CD4-positive, CD25-positive, alpha-beta regulatory T cell (primary cell): ENCODE measurements at regions not wholly inside any gene's neighbourhood (a gene's known extent, or its start where the extent isn't known, plus 50 kb on each side); places are given as distances from the start of the nearest gene placed in this dataset.

ENCODE experiments used
- ATAC-seq, 2 donors: fragments of 150-1000 bp; cut with Tn5 transposase; one replicate each; pipeline ENCODE4 v1.10.0; 2021; ENCODE audit warnings: low read depth in 2 of 2, moderate number of reproducible peaks in 2 of 2, moderate library complexity in 1 of 2
- DNase-seq, 3 donors: peaks; one replicate each; pipeline versions ENCODE4 v3.0.0 to v3.0.0-alpha.2; 2012 to 2022; ENCODE audit warnings: mixed read lengths in 1 of 3
- H3K27ac ChIP-seq: one replicate; pipeline ENCODE4 v1.7.0; 2013; ENCODE audit warnings: mild to moderate bottlenecking, low read length; ENCODE audit not compliant: insufficient read depth, poor library complexity, severe bottlenecking
- H3K27me3 ChIP-seq: one replicate; pipeline ENCODE4 v1.7.0; 2013; ENCODE audit warnings: low read length; ENCODE audit not compliant: control insufficient read depth, insufficient read depth
- H3K36me3 ChIP-seq: one replicate; pipeline ENCODE4 v1.7.0; 2013; ENCODE audit warnings: mild to moderate bottlenecking, low read length, moderate library complexity; ENCODE audit not compliant: control insufficient read depth, insufficient read depth
- H3K4me1 ChIP-seq: 2 replicates; pipeline ENCODE4 v1.7.0; 2013; ENCODE audit warnings: mild to moderate bottlenecking, low read length; ENCODE audit not compliant: insufficient read depth, control insufficient read depth, poor library complexity, severe bottlenecking
- H3K4me3 ChIP-seq: one replicate; pipeline ENCODE4 v1.7.0; 2013; ENCODE audit warnings: low read depth, mild to moderate bottlenecking, low read length, moderate library complexity
- H3K9me3 ChIP-seq, 2 experiments: 1 replicate in 1 of 2; 2 replicates in 1 of 2; pipeline ENCODE4 v1.7.0; 2013; ENCODE audit warnings: low read length in 2 of 2, mild to moderate bottlenecking in 1 of 2, moderate library complexity in 1 of 2; ENCODE audit not compliant: control insufficient read depth in 2 of 2
- H3K27ac Mint-ChIP-seq, 3 donors: one replicate each; pipeline ENCODE4 v1.8.0; 2020 to 2022; ENCODE audit warnings: mild to moderate bottlenecking in 3 of 3, mixed read lengths in 3 of 3, moderate library complexity in 2 of 3
- H3K27me3 Mint-ChIP-seq: one replicate; pipeline ENCODE4 v1.8.0; 2022; ENCODE audit warnings: mild to moderate bottlenecking, mixed read lengths
- H3K36me3 Mint-ChIP-seq: one replicate; pipeline ENCODE4 v1.8.0; 2020; ENCODE audit warnings: mixed read lengths
- H3K4me1 Mint-ChIP-seq, 4 donors: one replicate each; pipeline ENCODE4 v1.8.0; 2020 to 2022; ENCODE audit warnings: mixed read lengths in 4 of 4, mild to moderate bottlenecking in 1 of 4
- H3K4me3 Mint-ChIP-seq, 4 donors: one replicate each; pipeline ENCODE4 v1.8.0; 2020 to 2022; ENCODE audit warnings: mild to moderate bottlenecking in 4 of 4, mixed read lengths in 4 of 4, moderate library complexity in 3 of 4
- H3K9me3 Mint-ChIP-seq, 7 donors: one replicate each; pipeline ENCODE4 v1.8.0; 2020 to 2022; ENCODE audit warnings: mixed read lengths in 7 of 7, mild to moderate bottlenecking in 3 of 7, moderate library complexity in 2 of 7

GRCh38 chr6:43900916-43901732, 131.1 kb downstream of the VEGFA start:
- Mint-ChIP-seq H3K27ac (no peak overlapping the region), H3K4me1 (no peaks in the 10 kb centered on the region), H3K36me3 (no peaks in the 10 kb centered on the region), H3K4me3 (no peak overlapping the region), H3K9me3 (peaks cover 0 to 4% (median 2%) of the 10 kb centered on the region in 7 donors), H3K27me3 (peaks cover 4% of the 10 kb centered on the region)
- no peak for DNase-seq
- no peaks in the 10 kb centered on the region for H3K36me3 ChIP-seq
- peaks cover 3% of the 10 kb centered on the region for H3K27me3 ChIP-seq
- no peak overlapping the region for H3K4me3 ChIP-seq
- H3K27ac ChIP-seq: no peak overlapping the region
- no peaks in the 10 kb centered on the region for H3K9me3 ChIP-seq
- ATAC-seq: no peak
- H3K4me1 ChIP-seq: no peaks in the 10 kb centered on the region

DNA sequence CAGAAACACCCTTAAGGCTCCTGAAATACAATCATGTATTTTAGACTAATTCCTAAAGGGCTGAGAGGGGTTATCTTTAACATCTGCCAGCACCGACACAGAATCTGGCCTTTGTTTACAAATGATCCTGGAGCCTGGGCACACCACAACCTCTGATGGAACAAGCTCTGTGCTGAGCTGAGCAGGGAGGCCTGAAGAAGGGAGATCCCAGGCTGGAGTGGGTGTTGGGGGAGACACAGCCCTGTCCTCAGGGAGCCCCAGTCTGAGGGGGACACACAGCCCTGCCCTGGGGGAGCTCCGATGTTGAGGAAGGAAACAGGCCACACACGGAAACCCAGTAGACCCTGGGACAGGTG, 130.5 kb downstream of the VEGFA start:
- Mint-ChIP-seq H3K4me3 (no peak overlapping the region), H3K27ac (no peak overlapping the region), H3K36me3 (no peaks in the 10 kb centered on the region), H3K9me3 (peaks cover 0 to 4% (median 2%) of the 10 kb centered on the region in 7 donors), H3K4me1 (no peaks in the 10 kb centered on the region), H3K27me3 (peaks cover 4% of the 10 kb centered on the region)
- Histone ChIP-seq H3K4me3 (no peak overlapping the region), H3K27ac (no peak overlapping the region), H3K27me3 (peaks cover 2% of the 10 kb centered on the region), H3K4me1 (no peaks in the 10 kb centered on the region), H3K9me3 (no peaks in the 10 kb centered on the region), H3K36me3 (no peaks in the 10 kb centered on the region)
- ATAC-seq (no peak), DNase-seq (no peak)

DNA sequence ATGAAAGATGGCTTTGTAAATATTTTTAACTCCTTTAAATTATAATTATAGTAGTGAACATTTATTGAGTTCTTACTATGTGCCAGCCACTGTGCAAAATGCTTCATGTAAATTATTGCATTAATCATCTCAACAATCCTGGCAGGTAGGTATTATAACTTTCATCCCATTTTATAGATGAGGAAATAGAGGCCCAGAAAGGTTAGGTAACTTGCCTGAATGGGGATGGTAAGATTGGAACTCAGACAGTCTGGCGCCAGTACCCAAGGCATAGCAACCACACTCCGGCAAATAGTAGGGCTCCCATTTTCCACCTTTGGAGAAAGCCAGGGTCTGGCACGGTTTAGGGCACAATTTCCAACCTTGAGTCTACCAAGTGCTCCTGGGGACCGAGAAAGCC, 129.8 kb downstream of the VEGFA start:
- ATAC-seq (no peak), DNase-seq (no peak)
- H3K9me3 ChIP-seq: no peaks in the 10 kb centered on the region
- H3K36me3 ChIP-seq: no peaks in the 10 kb centered on the region
- Mint-ChIP-seq H3K4me1 (no peaks in the 10 kb centered on the region), H3K9me3 (peaks cover 0 to 4% (median 2%) of the 10 kb centered on the region in 7 donors), H3K4me3 (no peak overlapping the region), H3K27ac (no peak overlapping the region), H3K36me3 (no peaks in the 10 kb centered on the region), H3K27me3 (peaks cover 4% of the 10 kb centered on the region)
- no peaks in the 10 kb centered on the region for H3K27me3 ChIP-seq
- H3K27ac ChIP-seq: no peak overlapping the region
- no peak overlapping the region for H3K4me3 ChIP-seq
- no peaks in the 10 kb centered on the region for H3K4me1 ChIP-seq

GRCh38 chr6:43898358-43899131, 128.5 kb downstream of the VEGFA start:
- Histone ChIP-seq H3K4me1 (no peaks in the 10 kb centered on the region), H3K36me3 (no peaks in the 10 kb centered on the region), H3K4me3 (no peak overlapping the region), H3K27me3 (no peaks in the 10 kb centered on the region), H3K27ac (no peak overlapping the region), H3K9me3 (no peaks in the 10 kb centered on the region)
- H3K9me3 Mint-ChIP-seq: peaks cover 0 to 4% (median 2%) of the 10 kb centered on the region in 7 donors
- no peak for ATAC-seq
- peaks cover 8% of the 10 kb centered on the region for H3K27me3 Mint-ChIP-seq
- no peak overlapping the region for H3K27ac Mint-ChIP-seq
- no peak for DNase-seq
- no peak overlapping the region for H3K4me3 Mint-ChIP-seq
- no peaks in the 10 kb centered on the region for H3K36me3 Mint-ChIP-seq
- H3K4me1 Mint-ChIP-seq: no peaks in the 10 kb centered on the region

DNA sequence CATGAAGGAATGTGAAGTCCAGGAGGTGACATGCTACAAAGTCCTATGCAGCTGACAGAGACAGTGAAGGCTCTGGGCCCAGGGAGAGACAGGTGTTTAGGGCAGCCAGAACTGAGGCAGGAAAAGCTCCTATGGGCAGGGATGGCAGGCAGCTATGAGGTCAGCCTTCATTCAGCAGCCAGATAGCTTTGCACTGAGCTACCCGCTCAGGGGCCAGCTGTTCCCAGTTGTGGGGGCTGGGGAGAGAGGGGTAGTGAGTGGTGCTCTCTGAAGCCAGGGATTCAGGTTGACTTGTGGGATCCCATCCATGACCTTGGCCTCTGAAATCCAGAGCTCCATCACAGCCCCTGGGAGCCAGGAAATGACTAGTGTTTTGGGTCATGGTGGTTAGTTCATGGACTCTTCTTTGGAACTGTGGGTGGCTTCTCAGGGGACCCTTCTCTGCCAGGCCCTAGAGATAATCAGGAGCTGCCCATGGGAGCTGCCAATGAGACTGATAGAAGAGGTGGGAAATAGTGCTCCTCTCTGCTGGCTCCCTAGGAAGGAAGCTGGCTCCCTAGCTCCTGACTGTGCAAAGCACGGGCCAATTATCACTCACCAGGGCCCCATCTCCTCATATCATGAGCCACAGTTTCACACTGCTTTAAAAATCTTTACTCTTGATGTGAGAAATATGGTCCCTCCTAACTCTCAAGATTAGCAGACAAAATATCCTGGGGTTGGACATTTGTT, 127.7 kb downstream of the VEGFA start:
- no peaks in the 10 kb centered on the region for H3K36me3 Mint-ChIP-seq
- H3K4me1 ChIP-seq: no peaks in the 10 kb centered on the region
- H3K27me3 ChIP-seq: no peaks in the 10 kb centered on the region
- no peaks in the 10 kb centered on the region for H3K9me3 ChIP-seq
- H3K36me3 ChIP-seq: no peaks in the 10 kb centered on the region
- no peak overlapping the region for H3K27ac Mint-ChIP-seq
- ATAC-seq: no peak
- DNase-seq: no peak
- H3K27me3 Mint-ChIP-seq: peaks cover 11% of the 10 kb centered on the region
- H3K4me3 ChIP-seq: no peak overlapping the region
- no peak overlapping the region for H3K4me3 Mint-ChIP-seq
- peaks cover 0 to 4% (median 2%) of the 10 kb centered on the region in 7 donors for H3K9me3 Mint-ChIP-seq
- no peak overlapping the region for H3K27ac ChIP-seq
- no peaks in the 10 kb centered on the region for H3K4me1 Mint-ChIP-seq

DNA sequence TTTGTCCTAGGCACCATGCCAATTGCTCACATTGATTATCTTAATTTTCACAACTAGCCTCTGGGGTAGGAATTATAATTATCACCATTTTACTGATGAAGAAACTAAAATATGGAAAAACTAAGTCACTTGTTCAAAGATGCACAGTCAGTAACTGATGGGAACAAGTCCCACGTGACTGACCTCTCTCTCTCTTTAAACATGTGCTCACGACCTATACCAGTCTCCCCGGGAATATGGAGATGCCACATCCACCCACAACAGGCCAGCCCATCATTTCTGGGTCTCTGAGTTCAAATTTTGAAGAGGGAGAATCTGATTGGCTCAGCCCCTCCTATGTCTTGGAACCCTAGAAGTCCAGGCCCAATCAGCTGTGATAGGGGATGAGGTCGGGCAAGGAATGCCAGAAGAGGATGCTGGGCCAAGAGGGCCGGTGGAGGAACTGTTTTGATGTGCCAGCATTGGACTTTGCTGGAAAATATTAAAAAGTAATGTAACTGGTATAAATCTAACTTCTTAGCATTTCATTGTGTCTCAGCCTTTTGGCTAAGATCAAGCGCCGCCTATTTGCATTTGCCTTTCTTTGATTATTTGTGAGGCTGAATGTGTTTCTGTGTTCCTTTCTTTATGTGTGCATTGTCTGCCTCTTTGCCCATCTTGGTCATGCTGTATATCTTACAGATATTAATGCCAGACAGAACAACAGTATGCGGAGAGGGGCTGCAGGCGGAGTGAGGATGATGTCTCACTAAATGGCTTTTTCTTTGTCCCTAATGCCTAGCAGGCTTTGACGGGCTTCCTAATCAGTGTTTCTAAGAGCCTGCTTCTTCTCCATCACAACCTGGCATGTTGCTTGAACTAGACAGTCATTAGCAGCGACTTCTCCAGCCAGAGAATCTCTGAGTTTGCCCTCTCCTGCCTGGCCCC, 126.6 kb downstream of the VEGFA start:
- H3K4me1 Mint-ChIP-seq: no peaks in the 10 kb centered on the region
- peaks cover 0 to 4% (median 1%) of the 10 kb centered on the region in 7 donors for H3K9me3 Mint-ChIP-seq
- no peak overlapping the region for H3K27ac Mint-ChIP-seq
- H3K4me3 Mint-ChIP-seq: no peak overlapping the region
- H3K4me3 ChIP-seq: no peak overlapping the region
- no peaks in the 10 kb centered on the region for H3K27me3 ChIP-seq
- DNase-seq: no peak
- no peaks in the 10 kb centered on the region for H3K9me3 ChIP-seq
- ATAC-seq: no peak
- no peaks in the 10 kb centered on the region for H3K4me1 ChIP-seq
- H3K27ac ChIP-seq: no peak overlapping the region
- peaks cover 21% of the 10 kb centered on the region for H3K27me3 Mint-ChIP-seq
- no peaks in the 10 kb centered on the region for H3K36me3 Mint-ChIP-seq
- no peaks in the 10 kb centered on the region for H3K36me3 ChIP-seq
